Coronary artery (tissue), 2 donors: ENCODE measurements at regions not wholly inside any gene's neighbourhood (a gene's known extent, or its start where the extent isn't known, plus 50 kb on each side); places are given as distances from the start of the nearest gene placed in this dataset.
A peak's percentile ranks its signal among the peaks of the same experiment; 100 is the strongest.

ENCODE experiments used
- DNase-seq: peaks from one replicate; pipeline ENCODE4 v3.0.0-alpha.2; 2017; ENCODE audit warnings: low spot score
- H3K27ac ChIP-seq, 2 donors: fragments of 200-600 bp; sonication (generic); one replicate each; pipeline ENCODE4 v1.5.1; 2016 to 2019
- H3K4me3 ChIP-seq: fragments of 200-600 bp; sonication (generic); 2 replicates; pipeline ENCODE4 v1.5.1; 2016; ENCODE audit warnings: mild to moderate bottlenecking, moderate library complexity
- CTCF ChIP-seq: fragments of 200-600 bp; sonication (generic); IDR thresholded peaks from one replicate; pipeline ENCODE4 v1.5.1; 2019; ENCODE audit warnings: antibody characterized with exemption

DNA sequence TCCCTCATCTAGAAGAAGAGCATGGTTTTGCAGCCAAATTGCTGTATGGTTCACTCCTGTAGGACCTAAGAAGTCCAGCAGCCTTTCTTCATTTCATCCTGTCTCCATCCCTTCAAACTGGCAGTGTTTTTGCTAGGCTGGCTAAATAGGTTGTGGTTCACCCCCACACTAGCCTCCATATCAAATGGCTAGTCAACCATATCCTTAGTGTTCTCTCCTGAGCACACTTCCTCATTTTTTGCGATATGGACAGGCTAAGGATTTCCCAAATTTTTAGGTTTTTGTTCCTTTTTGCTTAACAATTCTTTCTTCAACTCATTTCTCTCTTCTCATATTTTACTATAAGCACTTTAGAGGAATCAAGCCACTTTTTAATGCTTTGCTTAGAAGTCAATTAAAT, 98.8 kb upstream of the NOCT start:
- DNase-seq: no peak
- no peak for TF ChIP-seq CTCF
- Histone ChIP-seq H3K4me3 (no peak overlapping the region), H3K27ac (no peak overlapping the region)

- no peak for TF ChIP-seq CTCF
- no peak for DNase-seq
- H3K27ac ChIP-seq: no peak overlapping the region
- H3K4me3 ChIP-seq: no peak overlapping the region
These were observed 99.8 kb upstream of the NOCT start for GRCh38 chr4:138915756-138916155.

GRCh38 chr4:138912704-138913340, 102.8 kb upstream of the NOCT start:
- DNase-seq: no peak
- Histone ChIP-seq H3K4me3 (no peak overlapping the region), H3K27ac (no peak overlapping the region)
- no peak for TF ChIP-seq CTCF

- H3K4me3 ChIP-seq: no peak overlapping the region
- no peak for TF ChIP-seq CTCF
These were observed 103.5 kb upstream of the NOCT start for GRCh38 chr4:138911909-138912703.

GRCh38 chr4:138910914-138911336, 104.7 kb upstream of the NOCT start:
- Histone ChIP-seq H3K4me3 (peak overlapping the region; percentile 33), H3K27ac (peak overlapping the region in 1 of 2 donors; percentile 56)
- TF ChIP-seq CTCF: no peak
- peak; percentile 83 for DNase-seq

More at GRCh38 chr4:138911909-138912703, 103.5 kb upstream of the NOCT start:
- no peak for DNase-seq
- H3K27ac ChIP-seq: no peak overlapping the region

DNA sequence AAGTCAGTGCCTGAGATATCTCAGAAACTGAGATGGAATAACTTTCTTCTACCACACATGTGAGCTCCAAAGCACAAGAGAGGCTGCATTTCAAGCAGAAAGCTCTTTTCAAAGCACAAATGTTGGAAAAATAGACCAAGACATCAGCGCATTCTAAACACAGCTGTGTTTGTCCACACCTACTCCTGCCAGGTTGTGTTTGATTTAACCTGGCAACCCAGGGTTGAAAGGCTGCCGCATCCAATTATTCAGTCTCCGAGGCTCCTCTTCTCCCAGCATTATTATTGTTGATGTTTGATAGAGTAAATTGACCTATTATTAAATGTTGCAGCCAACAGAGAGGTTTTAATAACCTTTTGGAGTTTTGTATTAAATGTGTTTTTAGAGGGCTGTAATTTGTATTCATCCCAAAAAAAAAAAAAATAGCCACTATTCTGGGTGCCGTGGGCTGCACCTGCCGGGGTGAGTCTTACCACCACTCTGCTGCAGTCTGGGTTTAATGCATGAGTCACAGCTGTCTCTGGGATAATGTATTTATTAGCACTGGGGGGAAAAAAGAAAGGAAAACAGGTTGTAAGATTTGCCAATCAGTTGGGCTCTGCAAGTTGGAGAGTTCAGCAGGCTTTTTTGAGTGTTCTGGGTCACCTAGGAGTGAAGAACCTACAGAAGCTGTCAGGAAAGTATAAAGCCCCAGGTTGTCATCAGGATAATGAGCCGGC, 105.2 kb upstream of the NOCT start:
- no peak for DNase-seq
- no peak overlapping the region for H3K4me3 ChIP-seq
- no peak overlapping the region for H3K27ac ChIP-seq
- TF ChIP-seq CTCF: no peak
